ENCODE measurements at regions not wholly inside any gene's neighbourhood (a gene's known extent, or its start where the extent isn't known, plus 50 kb on each side); places are given as distances from the start of the nearest gene placed in this dataset.
"Not testable (repeated sequence)": the region's sequence is repeated elsewhere in the genome, so short reads cannot be mapped to it uniquely, and the experiment has no call there.

DNA sequence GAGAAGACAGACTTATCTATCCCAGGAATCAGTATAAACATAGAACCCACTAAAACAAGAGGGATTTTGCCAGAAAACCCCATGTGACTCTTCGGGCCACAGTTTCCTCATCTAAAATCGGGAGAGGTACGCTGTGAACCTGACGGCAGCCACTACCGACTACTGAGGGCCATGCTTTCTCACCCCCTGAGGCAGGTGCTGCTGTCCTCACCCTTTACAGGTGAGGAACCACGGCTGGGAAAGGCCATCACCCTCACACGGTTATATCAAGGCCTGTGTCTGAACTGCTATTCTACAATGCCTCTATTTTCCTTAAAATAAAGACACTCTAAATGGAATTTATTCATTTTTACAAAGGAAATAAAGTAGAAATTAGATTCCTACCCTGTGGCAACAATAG is 73.4 kb upstream of the TNK2 start:
- H3K27me3 ChIP-seq, H3K9me3 ChIP-seq, H3K36me3 ChIP-seq, DNase-seq, H3K4me3 ChIP-seq: not testable (repeated sequence)

DNA sequence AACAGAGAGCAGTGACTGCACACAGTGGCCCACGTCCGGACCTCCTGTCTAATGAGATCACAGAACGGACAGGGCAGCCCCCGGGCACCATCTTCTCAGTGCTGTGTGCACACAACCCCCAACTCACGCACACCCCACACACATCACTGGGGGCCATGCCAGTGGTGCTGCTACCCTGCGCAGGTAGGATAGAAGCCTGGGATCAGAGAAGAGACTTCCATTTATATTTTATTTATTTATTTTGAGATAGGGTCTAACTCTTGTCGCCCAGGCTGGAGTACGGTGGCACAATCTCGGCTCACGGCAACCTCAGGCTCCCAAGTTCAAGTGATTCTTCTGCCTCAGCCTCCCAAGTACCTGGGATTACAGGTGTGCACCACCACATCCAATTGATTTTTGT is 71.5 kb upstream of the TNK2 start:
- H3K9me3 ChIP-seq, H3K36me3 ChIP-seq, H3K27me3 ChIP-seq, DNase-seq, H3K4me3 ChIP-seq: not testable (repeated sequence)

DNA sequence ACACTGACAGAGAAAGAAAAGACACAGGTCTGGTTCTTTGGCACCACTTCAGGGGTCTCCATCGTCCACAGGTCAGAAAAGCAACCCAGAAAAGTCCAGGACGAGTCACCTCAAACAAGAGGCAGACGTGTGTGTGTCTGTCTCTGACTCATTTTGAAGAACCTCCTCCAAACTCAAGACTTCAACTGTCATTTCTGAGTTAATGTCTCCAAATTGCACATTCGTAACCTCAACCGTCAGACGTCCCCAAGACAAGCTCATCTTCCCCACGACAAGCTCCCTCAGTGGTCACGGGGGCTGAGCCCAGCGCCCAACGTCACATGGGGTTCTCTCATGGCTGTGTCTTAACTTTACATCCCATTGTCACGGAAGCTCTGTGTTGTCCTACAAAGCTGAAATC is 70.2 kb upstream of the TNK2 start:
- H3K9me3 ChIP-seq, DNase-seq, H3K36me3 ChIP-seq, H3K4me3 ChIP-seq, H3K27me3 ChIP-seq: not testable (repeated sequence)

DNA sequence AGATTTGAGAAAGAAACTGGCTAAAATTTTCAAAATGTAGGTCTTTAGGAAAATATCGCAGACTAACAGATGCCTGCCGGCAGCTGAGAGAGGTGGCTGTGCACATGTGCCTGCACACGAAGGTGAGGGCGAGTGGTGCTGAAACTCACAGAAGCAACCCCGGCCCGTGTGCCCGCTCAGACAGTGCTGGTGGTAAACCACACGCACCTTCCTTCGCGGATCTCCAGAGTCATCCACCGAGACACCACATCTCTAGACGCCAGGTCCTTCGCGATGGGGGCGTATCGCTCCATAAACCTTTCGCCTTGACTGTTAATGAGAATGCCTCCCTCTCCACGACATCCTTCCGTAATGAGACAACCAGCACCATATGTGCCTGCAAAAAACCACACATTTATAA is 68.5 kb upstream of the TNK2 start:
- H3K27me3 ChIP-seq, DNase-seq, H3K9me3 ChIP-seq, H3K36me3 ChIP-seq, H3K4me3 ChIP-seq: not testable (repeated sequence)

DNA sequence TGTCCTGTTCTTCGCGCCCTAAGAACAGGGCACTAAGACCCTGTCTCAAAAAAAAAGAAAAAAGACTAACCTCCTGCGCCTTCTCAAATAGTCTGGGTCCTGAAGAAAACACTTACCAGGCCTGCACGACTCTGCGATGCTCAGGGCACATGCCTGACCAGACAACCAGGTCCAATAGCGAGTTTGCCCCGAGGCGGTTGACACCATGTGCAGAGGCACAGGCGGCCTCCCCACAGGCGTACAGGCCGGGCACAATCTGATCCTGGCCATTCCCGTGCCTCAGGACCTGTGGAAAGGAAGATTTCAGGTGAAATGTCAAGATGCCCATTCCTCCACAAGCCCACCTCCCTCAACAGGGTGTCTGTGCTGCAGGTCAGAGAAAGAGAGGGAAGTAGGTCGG is 65.9 kb upstream of the TNK2 start:
- H3K4me3 ChIP-seq, H3K9me3 ChIP-seq, H3K27me3 ChIP-seq, DNase-seq: not testable (repeated sequence)
- H3K36me3 ChIP-seq: peaks cover 15% of the 10 kb centered on the region

DNA sequence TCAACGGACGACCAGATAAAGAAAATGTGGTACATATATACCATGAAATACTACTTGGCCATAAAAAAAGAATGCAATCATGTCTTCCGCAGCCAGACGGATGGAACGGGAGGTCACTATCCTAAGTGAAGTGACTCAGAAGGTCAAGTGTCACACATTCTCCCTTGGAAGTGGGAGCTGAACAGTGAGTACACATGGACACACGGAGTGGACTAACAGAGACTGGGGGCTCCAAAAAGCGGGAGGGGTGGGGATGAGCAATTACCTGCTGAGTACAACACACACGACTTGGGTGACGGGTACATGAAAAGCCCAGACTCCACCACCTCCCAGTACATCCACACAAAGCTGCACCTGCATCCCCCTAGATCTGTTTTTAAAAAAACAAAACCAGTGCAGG is 62.5 kb upstream of the TNK2 start:
- H3K9me3 ChIP-seq, H3K4me3 ChIP-seq, DNase-seq, H3K27me3 ChIP-seq: not testable (repeated sequence)
- peaks cover 18% of the 10 kb centered on the region for H3K36me3 ChIP-seq

DNA sequence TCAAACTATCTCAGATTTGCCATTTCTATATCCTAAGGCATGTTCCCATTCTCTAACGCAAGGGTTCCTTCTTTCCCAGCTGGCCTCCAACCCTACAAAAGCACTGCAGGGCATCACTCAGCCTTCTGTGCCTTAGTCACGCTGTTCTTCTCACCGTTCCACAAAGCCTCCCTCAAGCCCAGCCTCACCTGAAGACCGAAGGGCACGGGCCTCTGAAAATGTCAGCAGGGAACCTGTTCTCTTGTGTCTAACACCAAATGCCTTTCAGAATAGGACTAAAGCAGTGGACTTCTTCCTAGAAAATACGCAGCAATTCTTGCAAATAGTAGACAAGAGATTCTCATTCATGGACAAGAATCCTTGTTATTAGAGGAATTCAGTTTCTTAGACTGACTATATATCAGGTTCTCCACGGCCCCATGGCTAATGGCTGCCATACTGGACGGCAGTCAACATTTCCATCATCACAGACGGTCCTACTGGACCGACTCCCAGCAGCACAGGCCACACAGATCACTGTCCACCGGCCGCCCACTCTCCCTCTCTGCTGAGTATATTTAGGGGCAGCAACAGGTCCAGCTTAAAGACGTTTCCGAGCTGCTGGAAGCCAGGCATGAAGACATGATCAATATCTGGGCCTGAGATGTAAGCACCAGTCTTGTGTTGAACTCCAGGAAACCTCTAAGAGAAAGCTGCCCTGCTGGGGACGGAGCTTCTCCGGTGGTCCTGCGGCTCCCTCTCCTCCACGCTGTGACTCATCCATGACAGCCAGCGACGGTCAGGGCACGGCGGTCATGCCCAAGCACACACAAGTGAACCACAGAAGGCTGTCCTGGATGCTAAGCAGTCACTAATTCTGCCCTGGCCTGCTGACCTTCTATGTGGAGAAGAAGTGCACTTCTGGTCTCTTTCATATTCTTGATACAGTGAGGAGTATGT is 61.8 kb upstream of the TNK2 start:
- H3K36me3 ChIP-seq: peaks cover 23% of the 10 kb centered on the region
- H3K4me3 ChIP-seq, DNase-seq, H3K9me3 ChIP-seq, H3K27me3 ChIP-seq: not testable (repeated sequence)

DNA sequence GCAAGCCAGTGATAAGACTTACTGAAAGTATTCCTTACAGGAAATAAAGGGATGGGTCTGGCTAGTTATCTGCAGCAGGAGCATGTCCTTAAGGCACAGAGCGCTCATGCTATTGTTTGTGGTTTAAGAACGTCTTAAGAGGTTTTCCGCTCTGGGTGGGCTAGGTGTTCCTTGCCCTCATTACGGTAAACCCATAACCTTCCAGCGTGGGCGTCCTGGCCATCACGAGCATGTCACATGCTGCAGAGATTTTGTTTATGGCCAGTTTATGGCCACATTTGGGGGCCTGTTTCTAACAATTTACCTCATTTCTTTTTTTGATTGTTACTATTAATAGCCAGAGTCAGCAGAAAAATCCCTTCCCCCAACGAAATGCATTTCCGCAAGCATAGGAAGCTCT is 61.0 kb upstream of the TNK2 start:
- not testable (repeated sequence) for H3K27me3 ChIP-seq, H3K9me3 ChIP-seq, DNase-seq, H3K4me3 ChIP-seq
- H3K36me3 ChIP-seq: peaks cover 23% of the 10 kb centered on the region

DNA sequence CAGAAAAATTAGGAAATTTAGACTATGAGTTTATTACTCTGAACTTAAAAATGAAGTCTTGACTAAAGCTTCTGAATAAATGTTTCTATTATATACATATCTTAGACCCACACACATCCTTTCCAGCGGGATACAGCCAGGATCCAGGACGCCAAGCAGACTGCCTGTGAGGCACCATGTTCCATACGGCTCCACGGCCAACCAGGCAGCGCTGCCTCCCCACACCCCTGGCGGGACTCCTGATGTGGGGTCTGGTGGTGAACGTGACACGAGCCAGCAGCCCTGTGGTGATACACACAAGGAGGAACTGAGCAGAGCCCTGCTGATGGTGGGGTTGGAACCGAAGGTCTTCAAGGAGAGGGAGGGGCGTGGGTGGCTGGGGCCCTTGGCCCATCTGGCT is 59.8 kb upstream of the TNK2 start:
- H3K27me3 ChIP-seq, H3K4me3 ChIP-seq, DNase-seq: not testable (repeated sequence)

DNA sequence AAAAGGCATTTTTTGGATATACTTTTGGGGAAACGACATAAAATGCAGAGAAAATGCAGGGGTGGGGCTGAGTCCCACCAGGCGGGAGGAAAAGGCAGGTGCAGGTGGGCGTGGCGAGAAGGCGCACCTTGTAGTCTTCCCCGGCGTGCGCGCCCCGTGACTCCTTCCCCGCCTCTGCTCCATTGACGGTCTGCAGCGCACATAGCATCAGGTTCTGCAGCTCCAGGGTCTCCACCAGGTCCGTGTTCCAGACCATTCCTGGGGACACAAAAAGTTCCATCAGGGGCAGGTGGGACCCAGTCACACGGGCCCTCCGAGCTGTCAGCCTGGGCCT is 59.0 kb upstream of the TNK2 start:
- peaks cover 24% of the 10 kb centered on the region for H3K36me3 ChIP-seq
- not testable (repeated sequence) for H3K9me3 ChIP-seq, H3K27me3 ChIP-seq, DNase-seq, H3K4me3 ChIP-seq

More for the DNA sequence above, 59.8 kb upstream of the TNK2 start:
- H3K36me3 ChIP-seq: peaks cover 19% of the 10 kb centered on the region
- H3K9me3 ChIP-seq: not testable (repeated sequence)

DNA sequence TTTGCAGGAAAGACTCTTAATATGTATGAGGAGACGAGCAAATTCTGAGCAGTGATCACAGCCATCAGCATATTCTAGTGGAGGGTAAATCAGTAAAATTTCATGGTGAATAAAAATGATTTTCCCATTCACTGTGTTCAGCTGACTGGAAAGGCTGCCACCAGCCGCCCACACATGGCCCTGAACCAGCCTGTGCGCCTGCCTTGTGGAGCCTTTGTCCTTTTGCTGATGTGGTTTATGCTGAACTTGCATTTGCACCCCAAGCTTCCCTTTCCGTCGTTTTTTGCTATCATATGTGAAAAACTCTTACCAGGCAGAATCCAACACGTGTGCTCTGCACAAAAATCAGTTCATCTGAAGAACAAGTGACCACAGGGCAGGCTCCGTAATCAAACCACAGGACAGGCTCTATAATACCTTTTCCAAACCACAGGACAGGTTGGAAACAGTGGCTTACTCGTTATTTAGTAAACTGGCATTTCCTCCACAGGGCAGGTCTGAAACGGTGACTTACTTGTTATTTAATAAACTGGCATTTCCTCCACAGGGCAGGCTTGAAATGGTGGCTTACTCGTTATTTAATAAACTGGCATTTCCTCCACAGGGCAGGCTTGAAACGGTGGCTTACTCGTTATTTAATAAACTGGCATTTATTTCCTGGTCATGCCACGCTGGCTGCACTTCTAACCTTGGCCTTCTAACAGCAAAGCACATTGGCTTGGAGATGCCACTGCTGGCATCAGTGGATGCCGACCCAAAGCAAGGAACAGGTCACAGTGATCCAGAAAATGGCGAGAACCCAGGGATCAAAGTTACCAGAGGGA is 58.4 kb upstream of the TNK2 start:
- H3K9me3 ChIP-seq, DNase-seq, H3K27me3 ChIP-seq, H3K4me3 ChIP-seq: not testable (repeated sequence)
- H3K36me3 ChIP-seq: peaks cover 24% of the 10 kb centered on the region

DNA sequence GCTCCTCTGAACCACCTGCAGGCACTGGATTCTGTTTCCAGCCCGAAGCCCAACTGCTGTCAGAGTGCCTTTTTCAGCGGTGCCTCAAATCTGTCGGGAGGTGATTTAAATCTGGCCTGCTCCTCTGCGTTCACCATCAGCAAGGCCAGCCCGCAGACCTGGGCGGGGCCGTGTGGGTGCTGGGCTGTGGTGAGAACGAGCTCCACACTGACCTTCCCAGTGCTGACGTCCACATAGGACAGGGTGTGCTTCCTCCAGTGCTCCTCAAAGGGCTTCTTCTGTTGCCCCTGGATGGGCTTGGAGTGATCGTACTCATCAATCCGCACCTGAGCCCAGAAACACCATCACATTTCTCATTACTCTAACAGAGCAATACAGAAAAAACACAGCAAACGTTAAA is 56.9 kb upstream of the TNK2 start:
- not testable (repeated sequence) for H3K4me3 ChIP-seq, H3K27me3 ChIP-seq, DNase-seq, H3K9me3 ChIP-seq
- H3K36me3 ChIP-seq: peaks cover 20% of the 10 kb centered on the region

DNA sequence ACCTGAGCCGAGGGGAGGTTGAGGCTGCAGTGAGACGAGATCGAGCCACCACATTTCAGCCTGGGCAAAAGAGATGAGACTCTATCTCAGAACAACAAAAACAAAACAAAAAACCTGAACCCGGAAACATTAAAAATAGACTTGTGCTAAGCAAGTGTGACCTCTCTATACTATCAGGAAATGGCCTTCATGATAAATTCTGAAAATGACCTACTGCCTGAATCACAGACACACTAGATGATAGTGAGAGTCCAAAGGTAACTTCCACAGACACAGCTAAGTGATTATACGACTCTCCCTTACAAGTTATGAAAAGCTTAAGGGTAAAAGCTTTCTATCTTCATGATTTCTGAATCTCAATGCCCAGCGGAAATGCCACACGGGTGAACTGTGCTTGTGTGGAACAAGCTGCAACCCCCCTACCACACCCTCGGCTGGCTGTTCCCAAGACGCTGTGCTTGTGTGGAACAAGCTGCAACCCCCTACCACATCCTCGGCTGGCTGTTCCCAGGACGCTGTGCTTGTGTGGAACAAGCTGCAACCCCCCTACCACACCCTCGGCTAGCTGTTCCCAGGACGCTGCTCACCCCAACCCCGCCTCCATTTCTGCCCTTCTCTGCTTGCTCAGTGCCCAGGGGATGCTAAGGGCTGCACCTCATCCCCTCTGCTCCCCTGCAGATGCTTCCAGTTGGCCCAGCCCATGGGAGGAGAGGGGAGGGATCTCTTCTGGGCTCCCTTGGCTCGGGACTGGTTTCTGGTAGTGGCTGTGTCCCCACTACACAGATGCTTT is 56.2 kb upstream of the TNK2 start:
- not testable (repeated sequence) for H3K4me3 ChIP-seq, H3K9me3 ChIP-seq, H3K27me3 ChIP-seq, DNase-seq
- peaks cover 14% of the 10 kb centered on the region for H3K36me3 ChIP-seq

DNA sequence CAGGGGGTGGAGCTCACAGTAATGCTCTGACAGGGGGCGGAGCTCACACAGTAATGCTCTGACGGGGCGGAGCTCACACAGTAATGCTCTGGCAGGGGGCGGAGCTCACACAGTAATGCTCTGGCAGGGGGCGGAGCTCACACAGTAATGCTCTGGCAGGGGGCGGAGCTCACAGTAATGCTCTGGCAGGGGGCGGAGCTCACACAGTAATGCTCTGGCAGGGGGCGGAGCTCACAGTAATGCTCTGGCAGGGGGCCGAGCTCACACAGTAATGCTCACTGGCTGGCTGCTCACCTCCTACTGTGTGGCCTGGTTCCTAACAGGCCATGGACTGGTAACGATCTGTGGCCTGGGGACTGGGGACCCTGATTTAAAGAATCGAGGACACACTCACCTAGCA is 53.9 kb upstream of the TNK2 start:
- not testable (repeated sequence) for H3K4me3 ChIP-seq, H3K9me3 ChIP-seq, H3K27me3 ChIP-seq
- H3K36me3 ChIP-seq: peaks cover 12% of the 10 kb centered on the region
- DNase-seq: peak; percentile 51

DNA sequence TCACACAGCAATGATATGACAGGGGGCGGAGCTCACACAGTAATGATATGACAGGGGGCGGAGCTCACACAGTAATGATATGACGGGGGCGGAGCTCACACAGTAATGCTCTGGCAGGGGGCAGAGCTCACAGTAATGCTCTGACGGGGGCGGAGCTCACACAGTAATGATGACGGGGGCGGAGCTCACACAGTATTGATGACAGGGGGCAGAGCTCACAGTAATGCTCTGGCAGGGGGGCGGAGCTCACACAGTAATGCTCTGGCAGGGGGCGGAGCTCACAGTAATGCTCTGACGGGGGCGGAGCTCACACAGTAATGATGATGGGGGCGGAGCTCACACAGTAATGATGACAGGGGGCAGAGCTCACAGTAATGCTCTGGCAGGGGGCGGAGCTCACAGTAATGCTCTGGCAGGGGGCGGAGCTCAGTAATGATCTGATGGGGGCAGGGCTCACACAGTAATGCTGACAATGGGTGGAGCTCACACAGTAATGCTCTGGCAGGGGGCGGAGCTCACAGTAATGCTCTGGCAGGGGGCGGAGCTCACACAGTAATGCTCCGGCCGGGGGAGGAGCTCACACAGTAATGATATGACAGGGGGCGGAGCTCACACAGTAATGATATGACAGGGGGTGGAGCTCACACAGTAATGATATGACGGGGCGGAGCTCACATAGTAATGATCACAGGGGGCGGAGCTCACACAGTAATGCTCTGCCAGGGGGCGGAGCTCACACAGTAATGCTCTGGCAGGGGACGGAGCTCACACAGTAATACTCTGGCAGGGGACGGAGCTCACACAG is 52.8 kb upstream of the TNK2 start:
- DNase-seq: peak; percentile 58
- H3K36me3 ChIP-seq: peaks cover 12% of the 10 kb centered on the region
- not testable (repeated sequence) for H3K4me3 ChIP-seq, H3K9me3 ChIP-seq, H3K27me3 ChIP-seq

DNA sequence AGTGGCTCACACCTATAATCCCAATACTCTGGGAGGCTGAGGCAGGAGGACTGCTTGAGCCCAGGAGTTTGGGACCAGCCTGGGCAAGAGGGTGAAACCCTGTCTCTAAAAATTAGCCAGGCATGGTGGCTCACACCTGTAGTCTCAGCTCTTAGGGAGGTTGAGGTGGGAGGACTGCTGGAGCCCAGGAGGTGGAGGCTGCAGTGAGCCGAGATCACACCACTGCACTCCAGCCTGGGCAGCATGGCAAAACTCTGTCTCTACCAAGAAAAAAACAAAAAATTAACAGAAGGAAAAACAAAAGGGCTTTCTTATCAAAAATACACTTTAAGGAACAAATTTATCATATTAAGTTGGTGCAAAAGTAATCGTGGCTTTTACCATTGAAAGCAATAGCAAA is 51.8 kb upstream of the TNK2 start:
- not testable (repeated sequence) for H3K27me3 ChIP-seq, DNase-seq

More for the DNA sequence above, 51.8 kb upstream of the TNK2 start:
- H3K9me3 ChIP-seq, H3K4me3 ChIP-seq, H3K36me3 ChIP-seq: not testable (repeated sequence)
